Smooth muscle cell (in vitro differentiated cells): ENCODE measurements at regions not wholly inside any gene's neighbourhood (a gene's known extent, or its start where the extent isn't known, plus 50 kb on each side); places are given as distances from the start of the nearest gene placed in this dataset.
A peak's percentile ranks its signal among the peaks of the same experiment; 100 is the strongest.
"Not testable (repeated sequence)": the region's sequence is repeated elsewhere in the genome, so short reads cannot be mapped to it uniquely, and the experiment has no call there.

Experiments
- DNase-seq: peaks from one replicate; lab custom pipeline; 2025; ENCODE audit not compliant: unreplicated experiment; lab: John Stamatoyannopoulos, UW
- H2AFZ ChIP-seq: fragments of 200-600 bp; sonication (generic); 2 replicates; pipeline ENCODE4 v1.6.0; 2016; ENCODE audit warnings: antibody characterized with exemption, low read depth, mild to moderate bottlenecking
- H3F3A ChIP-seq: fragments of 200-600 bp; sonication (generic); 2 replicates; pipeline ENCODE4 v1.6.0; 2017; ENCODE audit warnings: antibody characterized with exemption, low read depth
- H3K27ac ChIP-seq: fragments of 200-600 bp; sonication (generic); 2 replicates; pipeline ENCODE4 v1.5.1; 2016; ENCODE audit warnings: low read depth, mild to moderate bottlenecking
- H3K27me3 ChIP-seq: fragments of 200-600 bp; sonication (generic); 2 replicates; pipeline ENCODE4 v1.6.1; 2016; ENCODE audit warnings: low read depth, mild to moderate bottlenecking
- H3K36me3 ChIP-seq: fragments of 200-600 bp; sonication (generic); 2 replicates; pipeline ENCODE4 v1.5.1; 2016; ENCODE audit warnings: low read depth
- H3K4me1 ChIP-seq: fragments of 200-600 bp; sonication (generic); 2 replicates; pipeline ENCODE4 v1.5.1; 2016; ENCODE audit warnings: low read depth
- H3K4me2 ChIP-seq: fragments of 200-600 bp; sonication (generic); 2 replicates; pipeline ENCODE4 v1.6.0; 2016; ENCODE audit warnings: mild to moderate bottlenecking
- H3K4me3 ChIP-seq: fragments of 200-600 bp; sonication (generic); 2 replicates; pipeline ENCODE4 v1.5.1; 2016; ENCODE audit warnings: mild to moderate bottlenecking
- H3K79me2 ChIP-seq: fragments of 200-600 bp; sonication (generic); 2 replicates; pipeline ENCODE4 v1.6.0; 2016; ENCODE audit warnings: low read depth, mild to moderate bottlenecking
- H3K9ac ChIP-seq: fragments of 200-600 bp; sonication (generic); 2 replicates; pipeline ENCODE4 v1.6.0; 2016; ENCODE audit warnings: low read depth
- H3K9me3 ChIP-seq: fragments of 200-600 bp; sonication (generic); replicated peaks from 2 replicates; pipeline ENCODE4 v1.5.1; 2016; ENCODE audit warnings: low read depth
- H4K20me1 ChIP-seq: fragments of 200-600 bp; sonication (generic); 2 replicates; pipeline ENCODE4 v1.6.0; 2016; ENCODE audit warnings: low read depth
- WGBS: methylation state at CpG from one replicate; pipeline ENCODE4 v1.1.7; 2016; ENCODE audit warnings: low lambda C conversion rate; 5-methylcytosine and 5-hydroxymethylcytosine counted together
- TF ChIP-seq, protein P1 (sequence below): fragments of 200-600 bp; sonication (generic); IDR thresholded peaks from 2 replicates; pipeline ENCODE4 v1.5.1; 2017; ENCODE audit warnings: borderline replicate concordance, mild to moderate bottlenecking, antibody characterized with exemption; ENCODE audit not compliant: insufficient read depth, poor library complexity, severe bottlenecking

DNA sequence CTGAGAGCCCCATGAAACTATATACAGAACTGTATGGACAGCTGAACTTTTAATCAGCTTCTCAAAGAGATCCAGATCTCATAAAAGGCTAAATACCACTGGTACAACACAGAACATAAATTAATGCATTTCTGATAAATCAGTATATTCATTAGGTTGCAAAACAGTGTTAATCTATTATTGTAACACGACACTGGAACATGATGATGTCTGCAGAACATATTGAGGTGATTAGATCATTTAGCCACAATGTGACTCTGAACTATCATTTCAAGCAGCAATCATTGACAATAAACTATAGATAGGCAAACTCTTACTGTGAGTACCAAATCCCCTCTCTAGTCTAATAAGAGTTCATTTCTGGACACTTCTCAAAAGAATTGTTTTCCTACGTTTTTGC is 50.3 kb downstream of the GASK1B start:
- Histone ChIP-seq H3K27me3 (no peaks in the 10 kb centered on the region), H3F3A (peaks cover 9% of the 10 kb centered on the region), H3K27ac (peak overlapping the region; percentile 92), H3K36me3 (no peaks in the 10 kb centered on the region), H3K4me3 (no peak overlapping the region), H3K9ac (no peak overlapping the region), H4K20me1 (no peaks in the 10 kb centered on the region), H2AFZ (no peak overlapping the region), H3K4me2 (no peak overlapping the region), H3K9me3 (no peaks in the 10 kb centered on the region), H3K4me1 (peaks cover 14% of the 10 kb centered on the region), H3K79me2 (no peaks in the 10 kb centered on the region)
- TF ChIP-seq, protein P1, sequence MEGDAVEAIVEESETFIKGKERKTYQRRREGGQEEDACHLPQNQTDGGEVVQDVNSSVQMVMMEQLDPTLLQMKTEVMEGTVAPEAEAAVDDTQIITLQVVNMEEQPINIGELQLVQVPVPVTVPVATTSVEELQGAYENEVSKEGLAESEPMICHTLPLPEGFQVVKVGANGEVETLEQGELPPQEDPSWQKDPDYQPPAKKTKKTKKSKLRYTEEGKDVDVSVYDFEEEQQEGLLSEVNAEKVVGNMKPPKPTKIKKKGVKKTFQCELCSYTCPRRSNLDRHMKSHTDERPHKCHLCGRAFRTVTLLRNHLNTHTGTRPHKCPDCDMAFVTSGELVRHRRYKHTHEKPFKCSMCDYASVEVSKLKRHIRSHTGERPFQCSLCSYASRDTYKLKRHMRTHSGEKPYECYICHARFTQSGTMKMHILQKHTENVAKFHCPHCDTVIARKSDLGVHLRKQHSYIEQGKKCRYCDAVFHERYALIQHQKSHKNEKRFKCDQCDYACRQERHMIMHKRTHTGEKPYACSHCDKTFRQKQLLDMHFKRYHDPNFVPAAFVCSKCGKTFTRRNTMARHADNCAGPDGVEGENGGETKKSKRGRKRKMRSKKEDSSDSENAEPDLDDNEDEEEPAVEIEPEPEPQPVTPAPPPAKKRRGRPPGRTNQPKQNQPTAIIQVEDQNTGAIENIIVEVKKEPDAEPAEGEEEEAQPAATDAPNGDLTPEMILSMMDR: no peak
- WGBS: 72% methylated on average over 2 of the region's 2 CpGs
- DNase-seq: no peak

DNA sequence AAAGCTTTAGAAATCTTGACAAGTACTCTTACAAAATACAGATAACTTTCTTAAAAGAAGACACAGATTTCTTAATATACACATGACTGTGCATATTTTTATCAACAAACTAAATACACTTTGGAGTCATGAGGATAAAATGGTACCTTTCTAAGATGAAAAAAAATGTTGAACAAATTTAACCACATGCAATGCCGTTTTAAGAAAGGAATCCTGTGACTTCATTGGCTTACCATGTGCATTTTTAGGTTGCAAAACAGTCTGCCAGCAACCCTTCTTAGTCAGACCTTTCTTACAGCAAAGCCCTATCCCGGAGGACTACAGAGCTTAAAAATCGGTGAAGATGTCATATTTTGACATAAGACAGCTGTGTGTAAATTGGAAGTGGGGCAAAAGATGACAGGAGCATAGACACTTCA is 51.7 kb downstream of the GASK1B start:
- peak overlapping the region; percentile 74 for H3K9ac ChIP-seq
- H3F3A ChIP-seq: peaks cover 9% of the 10 kb centered on the region
- H4K20me1 ChIP-seq: no peaks in the 10 kb centered on the region
- no peaks in the 10 kb centered on the region for H3K79me2 ChIP-seq
- H2AFZ ChIP-seq: peak overlapping the region; percentile 86
- H3K9me3 ChIP-seq: no peaks in the 10 kb centered on the region
- peak overlapping the region; percentile 26 for H3K4me3 ChIP-seq
- H3K27me3 ChIP-seq: no peaks in the 10 kb centered on the region
- no peak for DNase-seq
- peak overlapping the region; percentile 92 for H3K27ac ChIP-seq
- peak overlapping the region; percentile 80 for H3K4me2 ChIP-seq
- TF ChIP-seq, protein P1: no peak
- H3K4me1 ChIP-seq: peaks cover 14% of the 10 kb centered on the region
- H3K36me3 ChIP-seq: no peaks in the 10 kb centered on the region
- 0% methylated on average over 3 of the region's 3 CpGs for WGBS

DNA sequence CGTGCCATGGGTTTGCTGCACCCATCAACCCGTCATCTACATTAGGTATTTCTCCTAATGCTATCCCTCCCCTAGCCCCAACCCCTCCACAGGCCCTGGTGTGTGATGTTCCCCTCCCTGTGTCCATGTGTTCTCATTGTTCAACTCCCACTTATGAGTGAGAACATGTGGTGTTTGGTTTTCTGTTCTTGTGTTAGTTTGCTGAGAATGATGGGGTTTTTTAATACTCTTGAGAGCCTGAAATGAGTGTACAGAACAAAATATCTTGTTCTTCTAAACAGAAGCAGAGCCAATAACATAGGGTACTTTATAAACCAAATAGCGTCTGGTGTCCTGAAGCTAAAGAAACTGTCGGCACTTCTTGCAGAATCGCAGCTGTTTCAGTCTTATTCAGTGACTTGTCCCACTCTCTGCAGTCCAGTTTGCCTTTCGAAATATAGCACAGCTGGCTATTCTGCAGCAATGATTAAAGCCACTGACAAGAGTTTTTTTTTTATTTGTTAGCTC is 52.1 kb downstream of the GASK1B start:
- Histone ChIP-seq H3K4me1 (peaks cover 14% of the 10 kb centered on the region), H2AFZ (peak overlapping the region; percentile 86), H3K4me3 (peak overlapping the region; percentile 26), H3K4me2 (peak overlapping the region; percentile 80), H3K9ac (peak overlapping the region; percentile 74), H3K27ac (peak overlapping the region; percentile 92)
- H3K27me3 ChIP-seq, H3K79me2 ChIP-seq, DNase-seq, H3F3A ChIP-seq, H4K20me1 ChIP-seq, H3K9me3 ChIP-seq, H3K36me3 ChIP-seq: not testable (repeated sequence)
- WGBS: 39% methylated on average over 6 of the region's 6 CpGs

DNA sequence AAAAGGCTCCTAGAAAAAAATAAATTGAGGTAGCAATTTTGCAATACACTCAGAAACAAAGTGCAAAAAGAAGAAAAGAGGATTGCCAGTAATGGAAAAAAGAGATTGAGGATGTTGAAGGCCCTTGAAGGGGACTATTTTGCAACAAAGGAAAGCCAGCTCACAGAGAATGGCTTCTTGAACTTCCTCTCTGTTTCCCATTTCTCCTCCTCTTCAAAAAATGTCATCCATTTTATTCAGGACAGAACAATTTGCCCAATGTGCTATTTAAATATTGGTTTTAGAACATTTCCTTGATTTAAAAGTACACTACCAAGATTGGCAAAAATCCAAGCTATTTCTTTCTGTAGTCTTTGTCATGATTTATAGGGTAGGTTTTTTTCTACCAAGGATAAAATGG is 60.2 kb downstream of the GASK1B start:
- Histone ChIP-seq H3K79me2 (no peaks in the 10 kb centered on the region), H3F3A (no peaks in the 10 kb centered on the region), H2AFZ (no peak overlapping the region), H3K27me3 (no peaks in the 10 kb centered on the region), H3K9ac (no peak overlapping the region), H3K4me2 (no peak overlapping the region), H3K9me3 (no peaks in the 10 kb centered on the region), H3K4me1 (no peaks in the 10 kb centered on the region), H4K20me1 (no peaks in the 10 kb centered on the region), H3K27ac (no peak overlapping the region), H3K36me3 (no peaks in the 10 kb centered on the region), H3K4me3 (no peak overlapping the region)
- TF ChIP-seq, protein P1: no peak
- no peak for DNase-seq
